NB4 (cell line): ENCODE measurements at regions not wholly inside any gene's neighbourhood (a gene's known extent, or its start where the extent isn't known, plus 50 kb on each side); places are given as distances from the start of the nearest gene placed in this dataset.

Source experiments
- MYC ChIP-seq: IDR thresholded peaks from 2 replicates; pipeline ENCODE4 v1.6.1; 2011; ENCODE audit warnings: low read depth, low read length
- TF ChIP-seq, protein P1 (sequence below): IDR thresholded peaks from one replicate; pipeline ENCODE4 v1.5.1; 2012; ENCODE audit warnings: low read depth, low read length

DNA sequence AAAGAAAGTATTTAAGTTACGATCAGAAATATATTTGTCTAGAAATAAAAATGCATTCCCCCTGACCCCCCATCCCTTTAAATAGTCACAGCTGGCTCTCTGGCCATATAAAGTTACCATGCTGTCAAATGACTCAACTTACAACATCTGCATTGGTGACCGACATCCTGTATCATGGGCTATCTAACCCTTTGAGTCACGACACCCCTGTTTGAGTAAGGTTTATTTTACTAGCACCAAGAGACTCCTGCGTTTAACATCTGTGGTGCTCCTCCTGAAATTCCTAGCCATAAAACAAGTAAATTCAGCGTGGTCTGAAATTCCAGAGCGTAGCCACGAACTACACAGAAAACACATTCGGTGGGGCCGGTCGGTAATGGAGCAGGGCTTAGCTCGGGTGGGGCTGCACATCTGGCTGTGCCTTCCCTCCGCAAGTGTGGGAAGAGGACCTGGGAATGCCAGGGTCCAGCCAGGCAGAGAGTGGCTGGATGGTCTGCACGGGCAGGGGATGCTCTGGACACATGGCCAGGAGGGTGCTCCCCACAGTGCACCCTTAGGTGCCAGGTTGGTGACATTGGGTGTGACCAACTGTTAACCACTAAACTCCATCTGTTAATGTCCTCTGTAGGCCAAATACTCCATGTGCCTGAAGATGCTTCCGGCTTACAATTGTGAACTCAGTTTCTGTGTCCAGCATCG is 53.0 kb upstream of the CLDN14 start:
- TF ChIP-seq, protein P1, sequence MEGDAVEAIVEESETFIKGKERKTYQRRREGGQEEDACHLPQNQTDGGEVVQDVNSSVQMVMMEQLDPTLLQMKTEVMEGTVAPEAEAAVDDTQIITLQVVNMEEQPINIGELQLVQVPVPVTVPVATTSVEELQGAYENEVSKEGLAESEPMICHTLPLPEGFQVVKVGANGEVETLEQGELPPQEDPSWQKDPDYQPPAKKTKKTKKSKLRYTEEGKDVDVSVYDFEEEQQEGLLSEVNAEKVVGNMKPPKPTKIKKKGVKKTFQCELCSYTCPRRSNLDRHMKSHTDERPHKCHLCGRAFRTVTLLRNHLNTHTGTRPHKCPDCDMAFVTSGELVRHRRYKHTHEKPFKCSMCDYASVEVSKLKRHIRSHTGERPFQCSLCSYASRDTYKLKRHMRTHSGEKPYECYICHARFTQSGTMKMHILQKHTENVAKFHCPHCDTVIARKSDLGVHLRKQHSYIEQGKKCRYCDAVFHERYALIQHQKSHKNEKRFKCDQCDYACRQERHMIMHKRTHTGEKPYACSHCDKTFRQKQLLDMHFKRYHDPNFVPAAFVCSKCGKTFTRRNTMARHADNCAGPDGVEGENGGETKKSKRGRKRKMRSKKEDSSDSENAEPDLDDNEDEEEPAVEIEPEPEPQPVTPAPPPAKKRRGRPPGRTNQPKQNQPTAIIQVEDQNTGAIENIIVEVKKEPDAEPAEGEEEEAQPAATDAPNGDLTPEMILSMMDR: no peak
- no peak for TF ChIP-seq MYC
